ENCODE measurements at regions not wholly inside any gene's neighbourhood (a gene's known extent, or its start where the extent isn't known, plus 50 kb on each side); places are given as distances from the start of the nearest gene placed in this dataset.

GRCh38 chr15:45834622-45835021, 199.8 kb downstream of the SQOR start:
- intact Hi-C loops (cut with micrococcal nuclease; ENCODE audit: unreplicated experiment): no loop called here
- Mint-ChIP-seq H3K36me3 (ENCODE audit: insufficient read depth, unreplicated experiment) (no peaks in the 10 kb centered on the region), H3K27ac (ENCODE audit: unreplicated experiment) (no peak overlapping the region), H3K4me1 (ENCODE audit: low read depth, unreplicated experiment) (no peaks in the 10 kb centered on the region), H3K4me3 (ENCODE audit: low read depth, unreplicated experiment) (no peak overlapping the region), H3K27me3 (ENCODE audit: unreplicated experiment) (peaks cover 13% of the 10 kb centered on the region), H3K9me3 (ENCODE audit: low read depth, unreplicated experiment) (no peaks in the 10 kb centered on the region)
- no peak for DNase-seq
- CTCF ChIA-PET: no interaction called here
- no TSS peak for BruUV-seq (replicated peaks)
- TF ChIP-seq, protein P1, sequence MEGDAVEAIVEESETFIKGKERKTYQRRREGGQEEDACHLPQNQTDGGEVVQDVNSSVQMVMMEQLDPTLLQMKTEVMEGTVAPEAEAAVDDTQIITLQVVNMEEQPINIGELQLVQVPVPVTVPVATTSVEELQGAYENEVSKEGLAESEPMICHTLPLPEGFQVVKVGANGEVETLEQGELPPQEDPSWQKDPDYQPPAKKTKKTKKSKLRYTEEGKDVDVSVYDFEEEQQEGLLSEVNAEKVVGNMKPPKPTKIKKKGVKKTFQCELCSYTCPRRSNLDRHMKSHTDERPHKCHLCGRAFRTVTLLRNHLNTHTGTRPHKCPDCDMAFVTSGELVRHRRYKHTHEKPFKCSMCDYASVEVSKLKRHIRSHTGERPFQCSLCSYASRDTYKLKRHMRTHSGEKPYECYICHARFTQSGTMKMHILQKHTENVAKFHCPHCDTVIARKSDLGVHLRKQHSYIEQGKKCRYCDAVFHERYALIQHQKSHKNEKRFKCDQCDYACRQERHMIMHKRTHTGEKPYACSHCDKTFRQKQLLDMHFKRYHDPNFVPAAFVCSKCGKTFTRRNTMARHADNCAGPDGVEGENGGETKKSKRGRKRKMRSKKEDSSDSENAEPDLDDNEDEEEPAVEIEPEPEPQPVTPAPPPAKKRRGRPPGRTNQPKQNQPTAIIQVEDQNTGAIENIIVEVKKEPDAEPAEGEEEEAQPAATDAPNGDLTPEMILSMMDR (IDR thresholded peaks at IDR 0.05; ENCODE audit: unreplicated experiment): no peak

GRCh38 chr15:45842151-45842550, 207.3 kb downstream of the SQOR start:
- TF ChIP-seq, protein P1 (IDR thresholded peaks at IDR 0.05; ENCODE audit: unreplicated experiment): no peak
- H3K27ac Mint-ChIP-seq (ENCODE audit: unreplicated experiment): no peak overlapping the region
- DNase-seq: peak; percentile 5
- no TSS peak for BruUV-seq (replicated peaks)
- no peaks in the 10 kb centered on the region for H3K27me3 Mint-ChIP-seq (ENCODE audit: unreplicated experiment)
- intact Hi-C loops (cut with micrococcal nuclease; ENCODE audit: unreplicated experiment): loop anchor here (2.0 to 10.0 kb wide), 2 partner anchors 15 to 143 kb away; no protein-coding TSS in a partner anchor
- H3K36me3 Mint-ChIP-seq (ENCODE audit: insufficient read depth, unreplicated experiment): no peaks in the 10 kb centered on the region
- no peaks in the 10 kb centered on the region for H3K9me3 Mint-ChIP-seq (ENCODE audit: low read depth, unreplicated experiment)
- CTCF ChIA-PET: no interaction called here
- no peak overlapping the region for H3K4me3 Mint-ChIP-seq (ENCODE audit: low read depth, unreplicated experiment)
- peaks cover 13% of the 10 kb centered on the region for H3K4me1 Mint-ChIP-seq (ENCODE audit: low read depth, unreplicated experiment)

- H3K27me3 Mint-ChIP-seq (ENCODE audit: unreplicated experiment): no peaks in the 10 kb centered on the region
- H3K27ac Mint-ChIP-seq (ENCODE audit: unreplicated experiment): no peak overlapping the region
- H3K36me3 Mint-ChIP-seq (ENCODE audit: insufficient read depth, unreplicated experiment): no peaks in the 10 kb centered on the region
- no TSS peak for BruUV-seq (replicated peaks)
- intact Hi-C loops (cut with micrococcal nuclease; ENCODE audit: unreplicated experiment): loop anchor here (10.0 kb wide), 1 partner anchor 137 kb away; no protein-coding TSS in a partner anchor
- no peaks in the 10 kb centered on the region for H3K9me3 Mint-ChIP-seq (ENCODE audit: low read depth, unreplicated experiment)
- TF ChIP-seq, protein P1 (IDR thresholded peaks at IDR 0.05; ENCODE audit: unreplicated experiment): no peak
- H3K4me1 Mint-ChIP-seq (ENCODE audit: low read depth, unreplicated experiment): peaks cover under 1% of the 10 kb centered on the region
- CTCF ChIA-PET: interaction anchor here (0.6 kb wide), 1 partner anchor 16 kb away, joined by 5 read pairs; no protein-coding TSS in a partner anchor
- H3K4me3 Mint-ChIP-seq (ENCODE audit: low read depth, unreplicated experiment): no peak overlapping the region
- DNase-seq: no peak
These were observed 212.8 kb downstream of the SQOR start for GRCh38 chr15:45847645-45848044.

- Mint-ChIP-seq H3K27ac (ENCODE audit: unreplicated experiment) (no peak overlapping the region), H3K4me3 (ENCODE audit: low read depth, unreplicated experiment) (no peak overlapping the region), H3K36me3 (ENCODE audit: insufficient read depth, unreplicated experiment) (no peaks in the 10 kb centered on the region), H3K4me1 (ENCODE audit: low read depth, unreplicated experiment) (no peaks in the 10 kb centered on the region), H3K27me3 (ENCODE audit: unreplicated experiment) (no peaks in the 10 kb centered on the region), H3K9me3 (ENCODE audit: low read depth, unreplicated experiment) (no peaks in the 10 kb centered on the region)
- TF ChIP-seq, protein P1 (IDR thresholded peaks at IDR 0.05; ENCODE audit: unreplicated experiment): no peak
- no peak for DNase-seq
- CTCF ChIA-PET: no interaction called here
- intact Hi-C loops (cut with micrococcal nuclease; ENCODE audit: unreplicated experiment): loop anchor here (10.0 kb wide), 1 partner anchor 136 kb away; no protein-coding TSS in a partner anchor
- BruUV-seq (replicated peaks): no TSS peak
These were observed 214.3 kb downstream of the SQOR start for GRCh38 chr15:45849136-45849535.
